Karpas-422 (cell line): ENCODE measurements at regions not wholly inside any gene's neighbourhood (a gene's known extent, or its start where the extent isn't known, plus 50 kb on each side); places are given as distances from the start of the nearest gene placed in this dataset.

Experiments used
- DNase-seq: peaks from one replicate; pipeline ENCODE4 v3.0.0-alpha.2; 2015
- H2AFZ ChIP-seq: fragments of 200-600 bp; sonication (generic); 2 replicates; pipeline ENCODE4 v1.6.1; 2014; ENCODE audit warnings: antibody characterized with exemption, low read length, mixed read lengths
- H3K27ac ChIP-seq: fragments of 200-600 bp; sonication (generic); 2 replicates; pipeline ENCODE4 v1.5.1; 2014; ENCODE audit warnings: mild to moderate bottlenecking, low read length, moderate library complexity
- H3K27me3 ChIP-seq: fragments of 200-600 bp; sonication (generic); 2 replicates; pipeline ENCODE4 v1.6.1; 2014; ENCODE audit warnings: low read length, mixed read lengths
- H3K36me3 ChIP-seq: fragments of 200-600 bp; sonication (generic); 2 replicates; pipeline ENCODE4 v1.6.1; 2014; ENCODE audit warnings: low read length, mixed read lengths; ENCODE audit not compliant: insufficient read depth
- H3K4me1 ChIP-seq: fragments of 200-600 bp; sonication (generic); 2 replicates; pipeline ENCODE4 v1.6.1; 2014; ENCODE audit warnings: mild to moderate bottlenecking, low read length, mixed read lengths
- H3K4me2 ChIP-seq: fragments of 200-600 bp; sonication (generic); 2 replicates; pipeline ENCODE4 v1.6.1; 2014; ENCODE audit warnings: low read length, low read depth, mild to moderate bottlenecking; ENCODE audit not compliant: poor library complexity, severe bottlenecking
- H3K4me3 ChIP-seq: fragments of 200-600 bp; sonication (generic); 2 replicates; pipeline ENCODE4 v1.5.1; 2014; ENCODE audit warnings: mild to moderate bottlenecking, antibody characterized with exemption, low read length, mixed read lengths
- H3K79me2 ChIP-seq: fragments of 200-600 bp; sonication (generic); 2 replicates; pipeline ENCODE4 v1.6.1; 2014; ENCODE audit warnings: mild to moderate bottlenecking, low read length, mixed read lengths
- H3K9ac ChIP-seq: fragments of 200-600 bp; sonication (generic); 2 replicates; pipeline ENCODE4 v1.6.0; 2014; ENCODE audit warnings: low read length
- H3K9me2 ChIP-seq: fragments of 200-600 bp; sonication (generic), shearing (Covaris generic); replicated peaks from 2 replicates; pipeline ENCODE4 v1.6.0; 2014; ENCODE audit warnings: mild to moderate bottlenecking, low read length, moderate library complexity; ENCODE audit not compliant: insufficient read depth
- H3K9me3 ChIP-seq: fragments of 300-700, 200-600 bp; sonication (generic); 2 replicates; pipeline ENCODE4 v1.6.1; 2014; ENCODE audit warnings: low read length, mixed read lengths
- H4K20me1 ChIP-seq: fragments of 200-600 bp; sonication (generic); 2 replicates; pipeline ENCODE4 v1.6.1; 2014; ENCODE audit warnings: mild to moderate bottlenecking, antibody characterized with exemption, low read length, low read depth; ENCODE audit not compliant: insufficient read depth

GRCh38 chr20:48076747-48077146 is 291.5 kb upstream of the SULF2 start:
- Histone ChIP-seq H3K4me3 (no peak overlapping the region), H4K20me1 (no peaks in the 10 kb centered on the region), H3K4me2 (no peak overlapping the region)

GRCh38 chr20:48076247-48076646 is 291.0 kb upstream of the SULF2 start:
- Histone ChIP-seq H3K9me2 (no peaks in the 10 kb centered on the region), H3K4me3 (no peak overlapping the region), H3K9me3 (no peaks in the 10 kb centered on the region), H3K4me1 (no peaks in the 10 kb centered on the region), H3K36me3 (no peaks in the 10 kb centered on the region), H3K27me3 (no peaks in the 10 kb centered on the region), H4K20me1 (no peaks in the 10 kb centered on the region), H3K79me2 (no peaks in the 10 kb centered on the region), H2AFZ (no peak overlapping the region), H3K4me2 (no peak overlapping the region), H3K9ac (no peak overlapping the region), H3K27ac (no peak overlapping the region)
- DNase-seq = no peak

More at GRCh38 chr20:48076747-48077146, 291.5 kb upstream of the SULF2 start:
- Histone ChIP-seq H2AFZ (no peak overlapping the region), H3K9ac (no peak overlapping the region), H3K27ac (no peak overlapping the region), H3K36me3 (no peaks in the 10 kb centered on the region), H3K9me2 (no peaks in the 10 kb centered on the region), H3K79me2 (no peaks in the 10 kb centered on the region), H3K27me3 (no peaks in the 10 kb centered on the region), H3K4me1 (no peaks in the 10 kb centered on the region), H3K9me3 (no peaks in the 10 kb centered on the region)
- no peak for DNase-seq

- Histone ChIP-seq H3K9ac (no peak overlapping the region), H3K27ac (no peak overlapping the region), H4K20me1 (no peaks in the 10 kb centered on the region), H3K36me3 (no peaks in the 10 kb centered on the region), H3K9me2 (no peaks in the 10 kb centered on the region), H3K79me2 (no peaks in the 10 kb centered on the region), H3K27me3 (no peaks in the 10 kb centered on the region), H3K4me1 (no peaks in the 10 kb centered on the region), H2AFZ (no peak overlapping the region), H3K4me3 (no peak overlapping the region), H3K4me2 (no peak overlapping the region), H3K9me3 (no peaks in the 10 kb centered on the region)
- DNase-seq = no peak
These were observed 290.4 kb upstream of the SULF2 start for GRCh38 chr20:48075591-48076174.

GRCh38 chr20:48070991-48071652 is 285.8 kb upstream of the SULF2 start:
- Histone ChIP-seq H2AFZ (no peak overlapping the region), H3K4me2 (no peak overlapping the region), H3K36me3 (no peaks in the 10 kb centered on the region), H3K4me1 (no peaks in the 10 kb centered on the region), H3K27ac (no peak overlapping the region), H3K9me3 (no peaks in the 10 kb centered on the region), H3K9me2 (no peaks in the 10 kb centered on the region), H4K20me1 (no peaks in the 10 kb centered on the region), H3K79me2 (no peaks in the 10 kb centered on the region), H3K9ac (no peak overlapping the region), H3K27me3 (no peaks in the 10 kb centered on the region), H3K4me3 (no peak overlapping the region)
- no peak for DNase-seq

- Histone ChIP-seq H3K4me2 (no peak overlapping the region), H3K9ac (no peak overlapping the region), H3K36me3 (no peaks in the 10 kb centered on the region), H3K4me1 (no peaks in the 10 kb centered on the region), H3K27me3 (no peaks in the 10 kb centered on the region), H3K9me2 (no peaks in the 10 kb centered on the region), H3K4me3 (no peak overlapping the region), H2AFZ (no peak overlapping the region), H3K27ac (no peak overlapping the region), H3K79me2 (no peaks in the 10 kb centered on the region), H3K9me3 (no peaks in the 10 kb centered on the region), H4K20me1 (no peaks in the 10 kb centered on the region)
- no peak for DNase-seq
These were observed 284.3 kb upstream of the SULF2 start for GRCh38 chr20:48069596-48069995.

GRCh38 chr20:48066851-48067250 is 281.6 kb upstream of the SULF2 start:
- Histone ChIP-seq H3K9ac (no peak overlapping the region), H3K9me3 (no peaks in the 10 kb centered on the region), H4K20me1 (no peaks in the 10 kb centered on the region), H3K79me2 (no peaks in the 10 kb centered on the region), H3K4me1 (no peaks in the 10 kb centered on the region), H3K36me3 (no peaks in the 10 kb centered on the region), H3K9me2 (no peaks in the 10 kb centered on the region), H3K4me3 (no peak overlapping the region), H2AFZ (no peak overlapping the region), H3K4me2 (no peak overlapping the region), H3K27me3 (no peaks in the 10 kb centered on the region), H3K27ac (no peak overlapping the region)
- DNase-seq = no peak

GRCh38 chr20:48066246-48066645 is 281.0 kb upstream of the SULF2 start:
- Histone ChIP-seq H3K27me3 (no peaks in the 10 kb centered on the region), H3K79me2 (no peaks in the 10 kb centered on the region), H3K36me3 (no peaks in the 10 kb centered on the region), H3K4me2 (no peak overlapping the region), H3K4me3 (no peak overlapping the region), H3K9me2 (no peaks in the 10 kb centered on the region), H3K27ac (no peak overlapping the region), H3K9me3 (no peaks in the 10 kb centered on the region), H3K9ac (no peak overlapping the region), H2AFZ (no peak overlapping the region), H4K20me1 (no peaks in the 10 kb centered on the region), H3K4me1 (no peaks in the 10 kb centered on the region)
- no peak for DNase-seq

- Histone ChIP-seq H4K20me1 (no peaks in the 10 kb centered on the region), H3K9me2 (no peaks in the 10 kb centered on the region), H3K36me3 (no peaks in the 10 kb centered on the region), H3K9me3 (no peaks in the 10 kb centered on the region), H3K4me3 (no peak overlapping the region), H3K9ac (no peak overlapping the region), H3K4me2 (no peak overlapping the region), H3K27me3 (no peaks in the 10 kb centered on the region), H2AFZ (no peak overlapping the region), H3K4me1 (no peaks in the 10 kb centered on the region), H3K79me2 (no peaks in the 10 kb centered on the region), H3K27ac (no peak overlapping the region)
- DNase-seq = no peak
These were observed 280.6 kb upstream of the SULF2 start for GRCh38 chr20:48065833-48066232.
